HG02973 (cell line): ENCODE measurements at regions not wholly inside any gene's neighbourhood (a gene's known extent, or its start where the extent isn't known, plus 50 kb on each side); places are given as distances from the start of the nearest gene placed in this dataset.
"Not testable (repeated sequence)": the region's sequence is repeated elsewhere in the genome, so short reads cannot be mapped to it uniquely, and the experiment has no call there.

ENCODE experiments used
- ATAC-seq: cut with Tn5 transposase; IDR thresholded peaks from one replicate; pipeline ENCODE4 v1.9.1; 2021; ENCODE audit warnings: moderate library complexity; ENCODE audit not compliant: unreplicated experiment

- not testable (repeated sequence) for ATAC-seq
These were observed 277.8 kb upstream of the ARHGAP42 start for GRCh38 chr11:100409267-100409666.

- no peak for ATAC-seq
These were observed 267.6 kb upstream of the ARHGAP42 start for GRCh38 chr11:100419518-100419917.

DNA sequence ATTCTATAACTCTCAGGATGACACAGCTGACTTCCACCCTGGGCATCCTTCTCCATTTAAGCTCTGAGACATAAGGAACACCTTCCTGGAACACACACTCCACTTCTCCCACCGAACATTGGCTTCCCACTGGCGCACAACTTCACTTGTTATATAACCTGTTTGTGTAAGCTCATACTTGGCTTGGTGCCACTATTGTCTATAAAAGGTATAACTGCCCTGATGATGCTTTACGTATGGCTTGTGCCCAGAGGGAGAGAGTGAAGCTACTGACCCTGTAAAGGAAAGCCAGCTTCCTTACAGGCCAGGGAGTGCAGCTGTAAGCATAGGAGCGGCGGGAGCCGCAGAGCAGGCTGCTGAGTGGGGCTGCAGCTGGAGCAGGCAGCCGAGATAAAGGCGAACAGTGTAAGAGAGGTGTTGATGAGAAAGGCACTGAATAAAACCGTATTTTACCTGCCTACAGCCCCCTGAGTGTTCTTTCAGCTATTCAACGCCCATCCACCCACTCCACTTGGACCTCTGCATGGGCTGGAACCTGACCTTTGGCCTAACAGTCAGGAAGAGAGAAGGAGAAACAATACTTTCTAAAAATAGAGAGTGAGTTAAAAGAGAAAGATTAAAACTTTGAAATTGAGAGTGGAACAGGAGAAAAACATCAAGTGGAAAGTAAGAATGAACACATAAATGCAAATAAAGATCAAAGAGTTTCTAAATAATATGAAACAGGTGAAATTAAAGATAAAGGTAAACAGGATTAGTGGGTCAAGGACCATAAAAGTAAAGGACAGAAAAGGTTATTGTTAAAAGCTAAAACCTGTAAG lies 252.1 kb upstream of the ARHGAP42 start:
- ATAC-seq, result no peak

- ATAC-seq, result no peak
These were observed 248.7 kb upstream of the ARHGAP42 start for GRCh38 chr11:100438376-100438775.

DNA sequence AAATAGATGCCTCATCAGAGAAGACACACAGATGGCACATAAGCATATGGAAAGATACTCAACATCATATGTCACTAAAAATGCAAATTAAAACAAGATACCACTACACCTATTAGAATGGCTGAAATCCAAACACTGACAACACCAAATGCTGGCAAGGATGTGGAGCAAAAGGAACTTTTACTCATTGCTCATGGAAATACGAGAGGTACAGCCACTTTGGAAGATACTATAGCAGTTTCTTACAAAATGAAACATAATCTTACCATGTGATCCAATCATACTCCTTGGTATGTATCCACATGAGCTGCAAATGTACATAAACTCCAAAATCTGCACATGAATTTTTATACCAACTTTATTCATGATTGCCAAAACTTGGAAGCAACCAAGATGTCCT lies 246.0 kb upstream of the ARHGAP42 start:
- no peak for ATAC-seq

- ATAC-seq, result no peak
These were observed 245.1 kb upstream of the ARHGAP42 start for GRCh38 chr11:100442017-100442416.

- no peak for ATAC-seq
These were observed 241.8 kb upstream of the ARHGAP42 start for GRCh38 chr11:100445231-100445735.

DNA sequence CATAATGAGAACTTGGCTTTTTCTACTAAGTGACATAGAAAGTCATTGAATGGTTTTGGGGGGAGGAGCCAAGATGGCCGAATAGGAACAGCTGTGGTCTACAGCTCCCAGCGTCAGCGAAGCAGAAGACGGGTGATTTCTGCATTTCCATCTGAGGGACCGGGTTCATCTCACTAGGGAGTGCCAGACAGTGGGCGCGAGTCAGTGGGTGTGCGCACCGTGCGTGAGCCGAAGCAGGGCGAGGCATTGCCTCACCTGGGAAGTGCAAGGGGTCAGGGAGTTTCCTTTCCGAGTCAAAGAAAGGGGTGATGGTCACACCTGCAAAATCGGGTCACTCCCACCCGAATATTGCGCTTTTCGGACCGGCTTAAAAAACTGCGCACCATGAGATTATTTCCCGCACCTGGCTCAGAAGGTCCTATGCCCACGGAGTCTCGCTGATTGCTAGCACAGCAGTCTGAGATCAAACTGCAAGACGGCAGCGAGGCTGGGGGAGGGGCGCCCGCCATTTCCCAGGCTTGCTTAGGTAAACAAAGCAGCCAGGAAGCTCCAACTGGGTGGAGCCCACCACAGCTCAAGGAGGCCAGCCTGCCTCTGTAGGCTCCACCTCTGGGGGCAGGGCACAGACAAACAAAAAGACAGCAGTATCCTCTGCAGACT lies 235.2 kb upstream of the ARHGAP42 start:
- not testable (repeated sequence) for ATAC-seq

DNA sequence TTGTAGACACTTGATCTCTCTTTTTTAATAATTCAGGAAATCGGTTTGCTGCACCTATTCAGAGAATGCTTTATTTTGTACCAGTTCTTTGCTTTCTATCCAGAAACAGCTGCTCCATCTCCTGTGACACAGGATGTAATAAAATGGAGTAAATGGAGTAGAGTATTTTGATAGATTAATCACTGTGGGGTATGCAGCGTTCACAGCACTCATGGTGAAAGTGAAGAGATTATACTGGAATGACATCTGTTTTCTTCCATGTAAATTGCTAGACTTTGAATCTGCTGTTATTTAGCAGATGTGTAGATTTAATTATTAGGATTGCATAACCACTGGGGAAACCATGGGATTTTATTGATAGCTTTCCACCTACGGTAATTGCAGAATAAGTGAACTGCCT lies 227.3 kb upstream of the ARHGAP42 start:
- ATAC-seq, result no peak

GRCh38 chr11:100460426-100460825 lies 226.7 kb upstream of the ARHGAP42 start:
- ATAC-seq, result no peak

DNA sequence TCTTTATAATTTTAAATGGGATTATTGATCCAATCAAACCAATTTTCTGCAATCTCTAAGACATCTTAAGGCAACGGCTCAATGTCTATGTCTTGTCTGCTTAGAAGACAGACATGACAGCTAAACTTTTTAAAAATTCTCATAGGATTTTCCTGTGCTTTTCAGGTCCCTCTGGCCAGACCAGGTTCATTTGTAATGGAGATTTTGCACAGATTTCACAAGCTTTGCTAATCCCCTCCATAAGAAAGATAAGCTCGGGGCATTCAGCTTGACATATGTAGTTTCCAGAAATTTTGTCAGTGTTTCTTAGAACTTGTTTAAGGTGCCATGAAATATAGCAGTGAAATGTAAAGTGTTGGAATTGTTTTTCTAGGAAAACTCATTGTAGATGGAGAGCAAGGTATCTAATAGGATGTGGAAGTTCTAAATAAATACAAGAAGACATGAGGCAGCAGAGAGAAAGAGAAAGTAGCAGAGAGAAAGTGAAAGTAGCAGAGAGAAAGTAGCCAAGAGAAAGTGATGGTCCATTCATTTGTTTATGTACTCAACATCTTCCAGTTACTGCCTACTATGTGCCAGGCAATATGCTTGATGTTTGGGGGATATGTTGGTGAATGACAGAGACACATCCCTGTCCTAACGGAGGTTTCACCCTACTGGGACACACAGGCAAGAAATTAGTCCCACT lies 219.1 kb upstream of the ARHGAP42 start:
- no peak for ATAC-seq

DNA sequence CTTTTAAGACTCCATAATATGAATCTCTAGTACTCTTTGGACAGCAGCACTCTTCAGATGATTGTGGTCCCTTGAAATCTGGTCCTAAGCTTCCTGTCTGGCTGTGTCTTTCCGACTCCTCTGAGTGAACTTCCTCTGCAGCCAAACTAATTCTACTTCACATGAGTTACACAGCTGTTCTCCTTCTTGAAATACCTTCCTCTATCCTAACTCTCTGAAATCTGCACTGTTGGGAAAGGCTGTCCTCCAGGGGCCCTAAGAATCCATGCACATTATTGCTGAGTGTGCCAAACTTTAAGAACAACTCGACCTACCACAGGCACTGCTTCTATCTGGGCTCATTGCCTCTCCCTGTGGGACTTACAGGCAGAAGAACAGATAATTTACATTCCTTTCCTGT lies 217.3 kb upstream of the ARHGAP42 start:
- no peak for ATAC-seq

- ATAC-seq, result no peak
These were observed 214.2 kb upstream of the ARHGAP42 start for GRCh38 chr11:100472727-100473389.

DNA sequence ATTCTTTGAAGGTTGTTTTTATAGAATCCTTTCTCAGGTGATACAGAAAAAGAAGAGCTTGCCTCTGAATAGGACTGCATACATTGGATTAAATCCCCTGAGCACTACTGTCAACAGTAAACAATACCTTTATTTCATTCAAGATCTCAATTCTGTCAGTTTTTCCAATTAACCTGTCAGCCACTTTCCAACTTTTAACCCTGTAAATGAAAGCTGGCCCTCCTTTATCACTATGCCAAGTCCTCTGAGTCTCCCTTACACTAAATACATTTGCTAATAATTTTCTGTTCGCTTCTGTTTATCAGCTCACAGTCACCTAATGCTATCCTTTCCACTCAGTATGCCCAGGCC lies 213.7 kb upstream of the ARHGAP42 start:
- ATAC-seq, result no peak

DNA sequence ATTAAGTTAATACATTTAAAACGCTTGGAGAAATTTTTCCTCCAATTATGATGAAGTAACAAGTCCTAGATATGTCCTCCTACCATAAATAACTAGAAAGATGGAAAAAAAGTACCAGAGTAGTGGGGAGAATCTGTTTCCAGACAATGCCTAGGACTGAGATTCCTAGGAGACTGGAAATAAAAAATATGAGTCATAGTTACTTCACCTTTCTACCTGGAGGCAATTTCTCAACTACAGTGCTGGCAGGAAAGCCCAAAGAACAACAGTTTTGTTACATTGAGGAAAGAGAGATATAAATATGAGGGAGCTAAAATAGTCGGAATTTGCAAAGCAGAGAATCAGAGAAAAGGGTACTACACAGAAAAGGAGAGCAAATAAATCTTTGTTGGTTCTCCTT lies 202.1 kb upstream of the ARHGAP42 start:
- no peak for ATAC-seq

GRCh38 chr11:100498780-100499179 lies 188.3 kb upstream of the ARHGAP42 start:
- no peak for ATAC-seq

- no peak for ATAC-seq
These were observed 185.6 kb upstream of the ARHGAP42 start for GRCh38 chr11:100501450-100501849.

- ATAC-seq, result no peak
These were observed 174.6 kb upstream of the ARHGAP42 start for GRCh38 chr11:100512475-100512874.

GRCh38 chr11:100515087-100515486 lies 172.0 kb upstream of the ARHGAP42 start:
- no peak for ATAC-seq

DNA sequence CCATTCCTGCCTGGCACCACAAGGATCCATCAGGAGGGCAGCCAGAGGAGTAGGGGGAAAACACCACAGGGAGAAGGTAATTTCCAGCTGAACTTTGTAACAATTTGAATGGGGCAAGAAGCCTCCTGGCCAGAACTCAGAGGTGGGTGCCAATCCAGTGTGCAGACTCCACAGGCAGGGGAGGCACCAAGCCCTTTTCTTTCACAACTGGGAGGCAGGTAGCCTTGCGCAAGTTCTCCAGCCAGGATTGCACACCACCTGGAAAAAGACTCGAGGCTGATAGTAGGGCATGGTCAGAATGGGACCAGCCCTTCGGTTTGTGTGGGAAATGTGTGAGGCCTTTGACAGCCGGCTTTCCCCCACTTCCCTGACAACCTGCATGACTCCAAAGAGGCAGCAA lies 161.9 kb upstream of the ARHGAP42 start:
- ATAC-seq, result no peak

DNA sequence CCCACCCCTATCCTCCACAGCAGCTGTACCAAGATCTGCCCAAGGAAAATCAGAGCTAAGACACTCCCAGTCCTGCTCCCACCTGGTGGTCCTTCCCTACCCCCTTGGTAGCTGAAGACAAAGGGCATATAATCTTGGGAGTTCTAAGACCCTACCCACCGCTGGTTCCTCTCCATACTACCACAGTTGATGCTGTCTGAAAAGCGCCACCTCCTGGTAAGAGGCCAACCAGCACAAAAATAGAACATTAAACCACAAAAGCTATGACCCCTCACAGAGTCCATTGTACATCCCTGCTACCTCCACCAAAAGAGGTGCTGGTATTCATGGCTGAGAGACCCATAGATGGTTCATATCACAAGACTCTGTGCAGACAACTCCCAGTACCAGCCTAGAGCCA lies 161.5 kb upstream of the ARHGAP42 start:
- no peak for ATAC-seq
